OCI-LY3 (cell line): ENCODE measurements at regions not wholly inside any gene's neighbourhood (a gene's known extent, or its start where the extent isn't known, plus 50 kb on each side); places are given as distances from the start of the nearest gene placed in this dataset.

Experiments used
- CTCF ChIP-seq: fragments of 200-600, 300-600 bp; sonication (generic); IDR thresholded peaks from 2 replicates; pipeline ENCODE4 v1.5.1; 2014; ENCODE audit warnings: antibody characterized with exemption, low read length, low read depth
- EZH2phosphoT487 ChIP-seq: fragments of 200-600 bp; shearing (Covaris generic); IDR thresholded peaks from 2 replicates; pipeline ENCODE4 v1.6.1; 2018; ENCODE audit warnings: antibody characterized with exemption, mixed run types, low read depth

- TF ChIP-seq CTCF = no peak
- no peak for TF ChIP-seq EZH2phosphoT487
Measured at GRCh38 chr7:22879280-22879679, 56.6 kb upstream of the TOMM7 start.
